GM12878 (cell line): ENCODE measurements at regions not wholly inside any gene's neighbourhood (a gene's known extent, or its start where the extent isn't known, plus 50 kb on each side); places are given as distances from the start of the nearest gene placed in this dataset.

Experiments
- CHD1 ChIP-seq: IDR thresholded peaks from 2 replicates; pipeline ENCODE4 v1.6.1; 2012; ENCODE audit warnings: low read depth, low read length, improper control_type of control experiment
- CHD2 ChIP-seq: IDR thresholded peaks from 2 replicates; pipeline ENCODE4 v1.6.1; 2011; ENCODE audit warnings: low read depth, low read length, improper control_type of control experiment, borderline replicate concordance
- CUX1 ChIP-seq: IDR thresholded peaks from 2 replicates; pipeline ENCODE4 v1.6.1; 2012; ENCODE audit warnings: improper control_type of control experiment, low read depth, low read length; ENCODE audit not compliant: insufficient replicate concordance
- E4F1 ChIP-seq: fragments of 450-650 bp; IDR thresholded peaks from 2 replicates; pipeline ENCODE4 v1.6.1; 2018; ENCODE audit warnings: borderline replicate concordance, mild to moderate bottlenecking; ENCODE audit not compliant: partially characterized antibody
- HSF1 ChIP-seq: fragments of 150-350 bp; IDR thresholded peaks from 2 replicates; pipeline ENCODE4 v1.6.1; 2014; ENCODE audit warnings: mild to moderate bottlenecking, low read depth, low read length
- IKZF2 ChIP-seq, 2 experiments: fragments of 450-650 bp; IDR thresholded peaks; 2 replicates each; pipeline ENCODE4 v1.6.1; 2017; ENCODE audit warnings: mild to moderate bottlenecking in 2 of 2, moderate library complexity in 2 of 2
- KAT2A ChIP-seq: conservative IDR thresholded peaks from 2 replicates; pipeline ENCODE4 v1.6.1; 2011; ENCODE audit warnings: low read depth, low read length; ENCODE audit not compliant: control insufficient read depth
- MEF2B ChIP-seq: fragments of 450-650 bp; IDR thresholded peaks from 2 replicates; pipeline ENCODE4 v1.6.1; 2018; ENCODE audit warnings: mild to moderate bottlenecking, moderate library complexity; ENCODE audit not compliant: partially characterized antibody, poor library complexity, severe bottlenecking
- NFYA ChIP-seq: IDR thresholded peaks from 2 replicates; pipeline ENCODE4 v1.6.1; 2011; ENCODE audit warnings: low read depth, mild to moderate bottlenecking, low read length, improper control_type of control experiment, borderline replicate concordance
- NR2F1 ChIP-seq: fragments of 450-650 bp; conservative IDR thresholded peaks from 2 replicates; pipeline ENCODE4 v1.6.1; 2017; ENCODE audit warnings: mild to moderate bottlenecking
- RUNX3 ChIP-seq: IDR thresholded peaks from 2 replicates; pipeline ENCODE4 v1.6.1; 2012; ENCODE audit warnings: low read length, inconsistent platforms
- SREBF1 ChIP-seq: IDR thresholded peaks from 2 replicates; pipeline ENCODE4 v1.6.1; 2012; ENCODE audit warnings: mild to moderate bottlenecking, low read length
- SREBF2 ChIP-seq: IDR thresholded peaks from 2 replicates; pipeline ENCODE4 v1.6.1; 2012; ENCODE audit warnings: mild to moderate bottlenecking, low read length
- TARDBP ChIP-seq: IDR thresholded peaks from 2 replicates; pipeline ENCODE4 v1.6.1; 2016; ENCODE audit warnings: borderline replicate concordance
- ZNF274 ChIP-seq: IDR thresholded peaks from one replicate; pipeline ENCODE4 v1.8.0; 2011; ENCODE audit not compliant: insufficient read length, insufficient read depth
- ZNF622 ChIP-seq: fragments of 450-650 bp; IDR thresholded peaks from 2 replicates; pipeline ENCODE4 v1.6.1; 2017; ENCODE audit warnings: mild to moderate bottlenecking, inconsistent platforms

GRCh38 chrX:120755066-120755846, 120.4 kb downstream of the CT47B1 start (continued):
- no peak for TF ChIP-seq CUX1
- peak; percentile 46 for TF ChIP-seq RUNX3
- peak; percentile 32; the same call in 1 of the 2 replicates for TF ChIP-seq CHD2
- TF ChIP-seq NFYA, result no peak
- peak in 1 of 2 experiments; percentile 39; a peak in 2 of 4 replicates for TF ChIP-seq IKZF2 (IDR thresholded peaks at IDR 0.05)
- no peak for TF ChIP-seq SREBF2
- TF ChIP-seq KAT2A, result no peak
- TF ChIP-seq CHD1, result no peak
- 0 out of 2 replicates have a peak, but pooled peaks have one; percentile 27 for TF ChIP-seq NR2F1
- TF ChIP-seq TARDBP, result no peak
- TF ChIP-seq MEF2B, result peak; percentile 13
- no peak for TF ChIP-seq ZNF274
- TF ChIP-seq SREBF1, result no peak
- TF ChIP-seq E4F1, result no peak
- no peak for TF ChIP-seq ZNF622
- TF ChIP-seq HSF1, result no peak
